Suprapubic skin (tissue), 4 donors: ENCODE measurements at regions not wholly inside any gene's neighbourhood (a gene's known extent, or its start where the extent isn't known, plus 50 kb on each side); places are given as distances from the start of the nearest gene placed in this dataset.

Experiments used
- DNase-seq, 2 donors: peaks; one replicate each; pipeline ENCODE4 v3.0.0-alpha.2; 2019; ENCODE audit warnings: low spot score in 2 of 2
- H3K27ac ChIP-seq: fragments of 200-600 bp; sonication (generic); one replicate; pipeline ENCODE4 v1.5.1; 2019
- H3K27me3 ChIP-seq: fragments of 200-600 bp; sonication (generic); one replicate; pipeline ENCODE4 v1.5.1; 2019
- H3K36me3 ChIP-seq: fragments of 200-600 bp; sonication (generic); one replicate; pipeline ENCODE4 v1.5.1; 2019
- H3K4me1 ChIP-seq: fragments of 200-600 bp; sonication (generic); one replicate; pipeline ENCODE4 v1.5.1; 2019
- H3K4me3 ChIP-seq: fragments of 200-600 bp; sonication (generic); one replicate; pipeline ENCODE4 v1.5.1; 2019; ENCODE audit warnings: mild to moderate bottlenecking
- H3K9me3 ChIP-seq: fragments of 200-600 bp; sonication (generic); one replicate; pipeline ENCODE4 v1.5.1; 2019
- EP300 ChIP-seq: sonication (generic); formaldehyde crosslinking; IDR thresholded peaks from one replicate; pipeline ENCODE4 v1.6.1; 2017; ENCODE audit warnings: antibody characterized with exemption
- POLR2A ChIP-seq, 2 donors: fragments of 450-650 bp; IDR thresholded peaks; one replicate each; pipeline ENCODE4 v1.6.1; 2017; ENCODE audit warnings: antibody characterized with exemption in 2 of 2, mild to moderate bottlenecking in 2 of 2, moderate library complexity in 2 of 2
- POLR2AphosphoS5 ChIP-seq, 3 donors: sonication (generic); formaldehyde crosslinking; IDR thresholded peaks; one replicate each; pipeline ENCODE4 v1.6.1; 2017; ENCODE audit warnings: antibody characterized with exemption in 3 of 3
- WGBS: methylation state at CpG from one replicate; pipeline ENCODE4 v1.1.5; 2018; 5-methylcytosine and 5-hydroxymethylcytosine counted together
- TF ChIP-seq, protein P1 (sequence below), 2 donors: fragments of 200-600 bp in 1 of 2; fragments of 450-650 bp in 1 of 2; sonication (generic) in 1 of 2; IDR thresholded peaks; one replicate each; pipeline ENCODE4 v1.5.1; 2016 to 2019; ENCODE audit warnings: antibody characterized with exemption in 2 of 2, mild to moderate bottlenecking in 1 of 2, moderate library complexity in 1 of 2

- 79% methylated on average over 15 of the region's 15 CpGs for WGBS
- H3K27me3 ChIP-seq: peaks cover 66% of the 10 kb centered on the region
- no peaks in the 10 kb centered on the region for H3K4me1 ChIP-seq
- no peaks in the 10 kb centered on the region for H3K9me3 ChIP-seq
- no peak for DNase-seq
- H3K4me3 ChIP-seq: no peak overlapping the region
- no peak overlapping the region for H3K27ac ChIP-seq
- no peak for TF ChIP-seq POLR2A (IDR thresholded peaks at IDR 0.05)
- TF ChIP-seq, protein P1, sequence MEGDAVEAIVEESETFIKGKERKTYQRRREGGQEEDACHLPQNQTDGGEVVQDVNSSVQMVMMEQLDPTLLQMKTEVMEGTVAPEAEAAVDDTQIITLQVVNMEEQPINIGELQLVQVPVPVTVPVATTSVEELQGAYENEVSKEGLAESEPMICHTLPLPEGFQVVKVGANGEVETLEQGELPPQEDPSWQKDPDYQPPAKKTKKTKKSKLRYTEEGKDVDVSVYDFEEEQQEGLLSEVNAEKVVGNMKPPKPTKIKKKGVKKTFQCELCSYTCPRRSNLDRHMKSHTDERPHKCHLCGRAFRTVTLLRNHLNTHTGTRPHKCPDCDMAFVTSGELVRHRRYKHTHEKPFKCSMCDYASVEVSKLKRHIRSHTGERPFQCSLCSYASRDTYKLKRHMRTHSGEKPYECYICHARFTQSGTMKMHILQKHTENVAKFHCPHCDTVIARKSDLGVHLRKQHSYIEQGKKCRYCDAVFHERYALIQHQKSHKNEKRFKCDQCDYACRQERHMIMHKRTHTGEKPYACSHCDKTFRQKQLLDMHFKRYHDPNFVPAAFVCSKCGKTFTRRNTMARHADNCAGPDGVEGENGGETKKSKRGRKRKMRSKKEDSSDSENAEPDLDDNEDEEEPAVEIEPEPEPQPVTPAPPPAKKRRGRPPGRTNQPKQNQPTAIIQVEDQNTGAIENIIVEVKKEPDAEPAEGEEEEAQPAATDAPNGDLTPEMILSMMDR (IDR thresholded peaks at IDR 0.05): no peak
- TF ChIP-seq POLR2AphosphoS5 (IDR thresholded peaks at IDR 0.05): no peak
- no peaks in the 10 kb centered on the region for H3K36me3 ChIP-seq
Measured at GRCh38 chr12:130031041-130031440, 127.2 kb upstream of the TMEM132D start.

GRCh38 chr12:130031571-130032189 lies 127.9 kb upstream of the TMEM132D start:
- H3K27ac ChIP-seq: no peak overlapping the region
- no peak for DNase-seq
- no peaks in the 10 kb centered on the region for H3K36me3 ChIP-seq
- TF ChIP-seq, protein P1 (IDR thresholded peaks at IDR 0.05): peak; percentile 46 to 87
- no peak for TF ChIP-seq POLR2AphosphoS5 (IDR thresholded peaks at IDR 0.05)
- peaks cover 64% of the 10 kb centered on the region for H3K27me3 ChIP-seq
- no peaks in the 10 kb centered on the region for H3K4me1 ChIP-seq
- WGBS: 16% methylated on average over 12 of the region's 12 CpGs
- H3K4me3 ChIP-seq: no peak overlapping the region
- H3K9me3 ChIP-seq: no peaks in the 10 kb centered on the region

- no peaks in the 10 kb centered on the region for H3K9me3 ChIP-seq
- peak; percentile 74 to 83 for DNase-seq
- WGBS: 18% methylated on average over 8 of the region's 52 CpGs
- H3K27ac ChIP-seq: no peak overlapping the region
- H3K27me3 ChIP-seq: peaks cover 35% of the 10 kb centered on the region
- no peak for TF ChIP-seq POLR2A (IDR thresholded peaks at IDR 0.05)
- TF ChIP-seq, protein P1 (IDR thresholded peaks at IDR 0.05): peak; percentile 72 to 98
- no peaks in the 10 kb centered on the region for H3K36me3 ChIP-seq
- peaks cover 7% of the 10 kb centered on the region for H3K4me1 ChIP-seq
- no peak overlapping the region for H3K4me3 ChIP-seq
Measured at GRCh38 chr12:130041983-130042812, 120.1 kb upstream of the FZD10 start.

- TF ChIP-seq POLR2A (IDR thresholded peaks at IDR 0.05): no peak
- no peak for TF ChIP-seq POLR2AphosphoS5 (IDR thresholded peaks at IDR 0.05)
- TF ChIP-seq, protein P1 (IDR thresholded peaks at IDR 0.05): no peak
- no peak for TF ChIP-seq EP300
- H3K9me3 ChIP-seq: no peaks in the 10 kb centered on the region
- H3K4me1 ChIP-seq: peaks cover 11% of the 10 kb centered on the region
- peaks cover 38% of the 10 kb centered on the region for H3K27me3 ChIP-seq
- no peak overlapping the region for H3K27ac ChIP-seq
- DNase-seq: no peak
- no peaks in the 10 kb centered on the region for H3K36me3 ChIP-seq
- H3K4me3 ChIP-seq: no peak overlapping the region
- 86% methylated on average over 13 of the region's 13 CpGs for WGBS
Measured at GRCh38 chr12:130043685-130044406, 118.4 kb upstream of the FZD10 start.
